HL-60 (cell line): ENCODE measurements at regions not wholly inside any gene's neighbourhood (a gene's known extent, or its start where the extent isn't known, plus 50 kb on each side); places are given as distances from the start of the nearest gene placed in this dataset.

Experiments
- DNase-seq, 2 experiments: peaks; one replicate each; pipeline ENCODE4 v3.0.0-alpha.2; 2010 to 2020; ENCODE audit warnings: low read depth in 1 of 2, low spot score in 1 of 2
- H3K27ac ChIP-seq: fragments of 250-450 bp; sonication (Bioruptor Pico); replicated peaks from 2 replicates; pipeline ENCODE4 v1.5.1; 2020; ENCODE audit warnings: mild to moderate bottlenecking, moderate library complexity
- H3K27me3 ChIP-seq: fragments of 250-450 bp; sonication (Bioruptor Pico); 2 replicates; pipeline ENCODE4 v1.5.1; 2021; ENCODE audit warnings: mild to moderate bottlenecking, moderate library complexity; ENCODE audit not compliant: insufficient read depth, poor library complexity, severe bottlenecking
- H3K4me3 ChIP-seq: replicated peaks from 2 replicates; pipeline ENCODE4 v1.5.1; 2011; ENCODE audit warnings: mild to moderate bottlenecking, control low read depth, low read length; ENCODE audit not compliant: insufficient read depth
- GABPA ChIP-seq: IDR thresholded peaks from 2 replicates; pipeline ENCODE4 v1.6.1; 2012; ENCODE audit warnings: low read depth
- POLR2AphosphoS5 ChIP-seq: IDR thresholded peaks from 2 replicates; pipeline ENCODE4 v1.6.1; 2012; ENCODE audit warnings: low read depth
- REST ChIP-seq: IDR thresholded peaks from 2 replicates; pipeline ENCODE4 v1.6.1; 2012; ENCODE audit warnings: low read depth; ENCODE audit not compliant: insufficient replicate concordance
- SPI1 ChIP-seq: IDR thresholded peaks from 2 replicates; pipeline ENCODE4 v1.6.1; 2012; ENCODE audit warnings: low read depth, mild to moderate bottlenecking, borderline replicate concordance
- TF ChIP-seq, protein P1 (sequence below): IDR thresholded peaks from one replicate; pipeline ENCODE4 v1.5.1; 2011; ENCODE audit warnings: low read length, control low read depth, inconsistent platforms; ENCODE audit not compliant: insufficient read depth

- no peak for DNase-seq
- TF ChIP-seq REST = no peak
- no peak for TF ChIP-seq GABPA
- no peak for TF ChIP-seq SPI1
- no peak for TF ChIP-seq POLR2AphosphoS5
- TF ChIP-seq, protein P1, sequence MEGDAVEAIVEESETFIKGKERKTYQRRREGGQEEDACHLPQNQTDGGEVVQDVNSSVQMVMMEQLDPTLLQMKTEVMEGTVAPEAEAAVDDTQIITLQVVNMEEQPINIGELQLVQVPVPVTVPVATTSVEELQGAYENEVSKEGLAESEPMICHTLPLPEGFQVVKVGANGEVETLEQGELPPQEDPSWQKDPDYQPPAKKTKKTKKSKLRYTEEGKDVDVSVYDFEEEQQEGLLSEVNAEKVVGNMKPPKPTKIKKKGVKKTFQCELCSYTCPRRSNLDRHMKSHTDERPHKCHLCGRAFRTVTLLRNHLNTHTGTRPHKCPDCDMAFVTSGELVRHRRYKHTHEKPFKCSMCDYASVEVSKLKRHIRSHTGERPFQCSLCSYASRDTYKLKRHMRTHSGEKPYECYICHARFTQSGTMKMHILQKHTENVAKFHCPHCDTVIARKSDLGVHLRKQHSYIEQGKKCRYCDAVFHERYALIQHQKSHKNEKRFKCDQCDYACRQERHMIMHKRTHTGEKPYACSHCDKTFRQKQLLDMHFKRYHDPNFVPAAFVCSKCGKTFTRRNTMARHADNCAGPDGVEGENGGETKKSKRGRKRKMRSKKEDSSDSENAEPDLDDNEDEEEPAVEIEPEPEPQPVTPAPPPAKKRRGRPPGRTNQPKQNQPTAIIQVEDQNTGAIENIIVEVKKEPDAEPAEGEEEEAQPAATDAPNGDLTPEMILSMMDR = no peak
- no peak overlapping the region for H3K27ac ChIP-seq
- no peak overlapping the region for H3K4me3 ChIP-seq
- no peaks in the 10 kb centered on the region for H3K27me3 ChIP-seq
Measured at GRCh38 chr11:70508231-70508480, 109.8 kb downstream of the CTTN start.

GRCh38 chr11:70509476-70509875 lies 111.1 kb downstream of the CTTN start:
- TF ChIP-seq REST (no peak), SPI1 (no peak), POLR2AphosphoS5 (no peak), GABPA (no peak)
- TF ChIP-seq, protein P1 = no peak
- H3K4me3 ChIP-seq = no peak overlapping the region
- no peak for DNase-seq
- no peak overlapping the region for H3K27ac ChIP-seq
- H3K27me3 ChIP-seq = no peaks in the 10 kb centered on the region

GRCh38 chr11:70510106-70510505 lies 111.8 kb downstream of the CTTN start:
- TF ChIP-seq SPI1 (no peak), GABPA (no peak), POLR2AphosphoS5 (no peak), REST (no peak)
- TF ChIP-seq, protein P1 = no peak
- Histone ChIP-seq H3K27ac (no peak overlapping the region), H3K4me3 (no peak overlapping the region), H3K27me3 (no peaks in the 10 kb centered on the region)
- DNase-seq = no peak
